ENCODE measurements at regions not wholly inside any gene's neighbourhood (a gene's known extent, or its start where the extent isn't known, plus 50 kb on each side); places are given as distances from the start of the nearest gene placed in this dataset.

DNA sequence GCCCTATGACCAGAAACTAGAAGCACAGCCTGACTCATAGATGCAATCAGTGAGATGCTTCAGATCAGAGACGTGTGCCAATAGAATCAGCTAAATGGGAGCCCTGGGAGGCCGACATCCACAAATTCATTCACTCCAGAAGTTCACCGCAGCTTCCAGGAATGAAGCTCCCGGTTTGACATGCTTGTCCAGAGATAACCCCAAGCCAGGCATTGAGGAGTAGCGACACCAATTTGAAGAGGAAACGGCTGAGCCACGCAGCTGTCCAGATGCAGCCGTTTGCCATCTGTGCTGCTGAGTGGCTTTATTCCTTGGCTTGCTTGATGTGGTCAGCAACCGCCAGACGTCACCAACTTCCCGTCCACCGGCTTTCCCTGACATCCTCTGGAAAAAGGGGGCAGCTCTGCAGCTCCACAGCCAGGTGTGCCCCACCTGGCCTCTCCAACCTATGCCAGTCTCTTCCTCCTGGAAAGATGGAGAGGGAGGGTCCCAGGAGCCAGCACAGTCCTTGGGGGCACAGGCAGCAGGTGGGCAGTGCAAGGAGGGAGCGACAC lies 123.9 kb upstream of the OPCML start:
- no peaks in the 10 kb centered on the region for H3K9me2 ChIP-seq (replicated peaks; ENCODE audit: low read length)
- no peak overlapping the region for H3K4me2 ChIP-seq (ENCODE audit: low read length)
- no peak for DNase-seq
- H3K27ac ChIP-seq (ENCODE audit: low read length) = no peak overlapping the region
- ChIA-PET POLR2A (ENCODE audit: unreplicated experiment) (no interaction called here), CTCF (no interaction called here)
- H3K79me2 ChIP-seq (ENCODE audit: low read length) = no peaks in the 10 kb centered on the region
- H4K20me1 ChIP-seq (ENCODE audit: low read length) = no peaks in the 10 kb centered on the region
- H3K27me3 ChIP-seq (ENCODE audit: low read length) = peaks cover 29% of the 10 kb centered on the region
- H3K4me1 ChIP-seq (ENCODE audit: insufficient read depth, low read length) = no peaks in the 10 kb centered on the region
- TF ChIP-seq, protein P1, sequence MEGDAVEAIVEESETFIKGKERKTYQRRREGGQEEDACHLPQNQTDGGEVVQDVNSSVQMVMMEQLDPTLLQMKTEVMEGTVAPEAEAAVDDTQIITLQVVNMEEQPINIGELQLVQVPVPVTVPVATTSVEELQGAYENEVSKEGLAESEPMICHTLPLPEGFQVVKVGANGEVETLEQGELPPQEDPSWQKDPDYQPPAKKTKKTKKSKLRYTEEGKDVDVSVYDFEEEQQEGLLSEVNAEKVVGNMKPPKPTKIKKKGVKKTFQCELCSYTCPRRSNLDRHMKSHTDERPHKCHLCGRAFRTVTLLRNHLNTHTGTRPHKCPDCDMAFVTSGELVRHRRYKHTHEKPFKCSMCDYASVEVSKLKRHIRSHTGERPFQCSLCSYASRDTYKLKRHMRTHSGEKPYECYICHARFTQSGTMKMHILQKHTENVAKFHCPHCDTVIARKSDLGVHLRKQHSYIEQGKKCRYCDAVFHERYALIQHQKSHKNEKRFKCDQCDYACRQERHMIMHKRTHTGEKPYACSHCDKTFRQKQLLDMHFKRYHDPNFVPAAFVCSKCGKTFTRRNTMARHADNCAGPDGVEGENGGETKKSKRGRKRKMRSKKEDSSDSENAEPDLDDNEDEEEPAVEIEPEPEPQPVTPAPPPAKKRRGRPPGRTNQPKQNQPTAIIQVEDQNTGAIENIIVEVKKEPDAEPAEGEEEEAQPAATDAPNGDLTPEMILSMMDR (conservative IDR thresholded peaks at IDR 0.05; ENCODE audit: low read depth, low read length) = no peak
- no peak for TF ChIP-seq EZH2phosphoT487 (IDR thresholded peaks at IDR 0.05; ENCODE audit: borderline replicate concordance, low read length)
- TF ChIP-seq EZH2 (IDR thresholded peaks at IDR 0.05; ENCODE audit: low read length, unreplicated experiment) = no peak
- no peak overlapping the region for H2AFZ ChIP-seq (ENCODE audit: low read length)
- no peak overlapping the region for H3K9ac ChIP-seq (ENCODE audit: low read length)
- no TSS peak for BruUV-seq (replicated peaks)
- H3K4me3 ChIP-seq (ENCODE audit: low read length) = no peak overlapping the region
- H3K36me3 ChIP-seq (ENCODE audit: low read depth, low read length) = no peaks in the 10 kb centered on the region
- no peak for ATAC-seq
- 0 out of 2 replicates have a peak, but pooled peaks cover 8% of the 10 kb centered on the region for H3K9me3 ChIP-seq (ENCODE audit: low read length)
- intact Hi-C loops (cut with micrococcal nuclease) = no loop called here
- H3F3A ChIP-seq (ENCODE audit: low read length, unreplicated experiment) = no peaks in the 10 kb centered on the region

DNA sequence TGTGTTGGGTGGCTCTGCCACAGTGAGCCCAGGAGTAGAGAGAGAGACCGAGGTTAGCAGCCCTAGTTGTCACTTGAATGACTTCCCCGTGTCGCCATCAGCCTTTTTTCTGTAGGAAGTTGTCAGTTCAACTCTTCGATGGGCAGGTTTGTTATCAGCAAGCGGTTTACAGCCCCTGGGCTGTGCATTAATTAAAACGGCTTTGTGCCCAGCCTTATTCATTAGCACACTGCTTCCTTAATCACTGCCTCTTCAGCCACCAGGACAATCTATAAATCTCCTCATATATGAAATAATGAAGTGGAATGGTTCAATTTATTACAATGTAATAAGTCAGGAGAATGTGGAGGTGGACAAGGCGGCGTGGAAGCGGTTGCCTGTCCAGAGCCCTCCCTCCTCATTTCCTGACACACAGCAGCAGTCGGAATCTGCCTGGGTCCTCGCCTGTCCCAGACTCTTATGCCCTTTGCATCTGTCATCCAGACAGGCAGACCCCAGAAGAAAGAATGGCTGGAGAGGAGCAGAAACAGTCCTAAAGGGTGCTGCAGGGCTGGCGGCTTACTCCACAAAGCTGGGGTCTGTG lies 122.4 kb upstream of the OPCML start:
- BruUV-seq (replicated peaks) = no TSS peak
- ATAC-seq (no peak), DNase-seq (no peak)
- H3K36me3 ChIP-seq (ENCODE audit: low read depth, low read length) = no peaks in the 10 kb centered on the region
- no peak overlapping the region for H3K9ac ChIP-seq (ENCODE audit: low read length)
- no peak overlapping the region for H3K27ac ChIP-seq (ENCODE audit: low read length)
- TF ChIP-seq, protein P1 (conservative IDR thresholded peaks at IDR 0.05; ENCODE audit: low read depth, low read length) = no peak
- H3K4me2 ChIP-seq (ENCODE audit: low read length) = no peak overlapping the region
- intact Hi-C loops (cut with micrococcal nuclease) = no loop called here
- H3K79me2 ChIP-seq (ENCODE audit: low read length) = no peaks in the 10 kb centered on the region
- POLR2A ChIA-PET (ENCODE audit: unreplicated experiment) = no interaction called here
- 0 out of 2 replicates have a peak, but pooled peaks cover 5% of the 10 kb centered on the region for H3K9me3 ChIP-seq (ENCODE audit: low read length)
- no peaks in the 10 kb centered on the region for H3F3A ChIP-seq (ENCODE audit: low read length, unreplicated experiment)
- CTCF ChIA-PET = no interaction called here
- H3K27me3 ChIP-seq (ENCODE audit: low read length) = peaks cover 32% of the 10 kb centered on the region
- no peaks in the 10 kb centered on the region for H3K9me2 ChIP-seq (replicated peaks; ENCODE audit: low read length)
- no peaks in the 10 kb centered on the region for H3K4me1 ChIP-seq (ENCODE audit: insufficient read depth, low read length)
- no peaks in the 10 kb centered on the region for H4K20me1 ChIP-seq (ENCODE audit: low read length)
- no peak overlapping the region for H3K4me3 ChIP-seq (ENCODE audit: low read length)
- no peak overlapping the region for H2AFZ ChIP-seq (ENCODE audit: low read length)

DNA sequence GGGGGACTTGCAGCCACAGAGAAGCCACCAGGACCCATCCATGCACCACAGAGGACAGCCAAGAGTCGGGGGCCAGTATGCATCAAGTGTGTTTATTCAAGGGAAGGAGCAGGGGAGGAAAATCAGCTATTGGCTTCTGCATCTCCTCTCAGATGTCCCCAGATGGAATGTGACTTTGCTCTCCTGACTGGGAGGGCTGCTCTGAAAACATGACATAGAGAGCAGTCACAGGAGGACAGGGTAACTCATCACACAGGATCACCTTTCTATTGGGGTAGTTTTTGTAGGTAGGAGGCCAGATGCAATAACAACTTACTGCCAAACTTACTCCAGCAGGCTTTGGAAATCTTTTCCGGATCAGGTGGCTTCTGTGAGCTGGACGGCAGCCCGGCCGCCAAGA lies 121.0 kb upstream of the OPCML start:
- H3K27me3 ChIP-seq (ENCODE audit: low read length) = peaks cover 32% of the 10 kb centered on the region

More for the DNA sequence above, 121.0 kb upstream of the OPCML start:
- no peaks in the 10 kb centered on the region for H3K36me3 ChIP-seq (ENCODE audit: low read depth, low read length)
- CTCF ChIA-PET = no interaction called here
- H3K27ac ChIP-seq (ENCODE audit: low read length) = no peak overlapping the region
- no peaks in the 10 kb centered on the region for H3K79me2 ChIP-seq (ENCODE audit: low read length)
- H3K9ac ChIP-seq (ENCODE audit: low read length) = no peak overlapping the region
- ATAC-seq = no peak
- H3F3A ChIP-seq (ENCODE audit: low read length, unreplicated experiment) = no peaks in the 10 kb centered on the region
- no peak for DNase-seq
- H3K9me2 ChIP-seq (replicated peaks; ENCODE audit: low read length) = no peaks in the 10 kb centered on the region
- no TSS peak for BruUV-seq (replicated peaks)
- H4K20me1 ChIP-seq (ENCODE audit: low read length) = no peaks in the 10 kb centered on the region
- 0 out of 2 replicates have a peak, but pooled peaks cover 5% of the 10 kb centered on the region for H3K9me3 ChIP-seq (ENCODE audit: low read length)
- no peak overlapping the region for H3K4me3 ChIP-seq (ENCODE audit: low read length)
- H3K4me2 ChIP-seq (ENCODE audit: low read length) = no peak overlapping the region
- TF ChIP-seq, protein P1 (conservative IDR thresholded peaks at IDR 0.05; ENCODE audit: low read depth, low read length) = no peak
- TF ChIP-seq EZH2phosphoT487 (IDR thresholded peaks at IDR 0.05; ENCODE audit: borderline replicate concordance, low read length) (no peak), EZH2 (IDR thresholded peaks at IDR 0.05; ENCODE audit: low read length, unreplicated experiment) (no peak)
- no peak overlapping the region for H2AFZ ChIP-seq (ENCODE audit: low read length)
- H3K4me1 ChIP-seq (ENCODE audit: insufficient read depth, low read length) = no peaks in the 10 kb centered on the region
- intact Hi-C loops (cut with micrococcal nuclease) = no loop called here
- POLR2A ChIA-PET (ENCODE audit: unreplicated experiment) = no interaction called here
